ENCODE measurements at regions not wholly inside any gene's neighbourhood (a gene's known extent, or its start where the extent isn't known, plus 50 kb on each side); places are given as distances from the start of the nearest gene placed in this dataset.

GRCh38 chr2:48865704-48866103 is 110.2 kb upstream of the LHCGR start:
- TF ChIP-seq POLR2A (IDR thresholded peaks at IDR 0.05) (no peak), CTCF (IDR thresholded peaks at IDR 0.05) (no peak)

Data from adrenal gland (tissue), 5 donors.